ENCODE measurements at regions not wholly inside any gene's neighbourhood (a gene's known extent, or its start where the extent isn't known, plus 50 kb on each side); places are given as distances from the start of the nearest gene placed in this dataset.

DNA sequence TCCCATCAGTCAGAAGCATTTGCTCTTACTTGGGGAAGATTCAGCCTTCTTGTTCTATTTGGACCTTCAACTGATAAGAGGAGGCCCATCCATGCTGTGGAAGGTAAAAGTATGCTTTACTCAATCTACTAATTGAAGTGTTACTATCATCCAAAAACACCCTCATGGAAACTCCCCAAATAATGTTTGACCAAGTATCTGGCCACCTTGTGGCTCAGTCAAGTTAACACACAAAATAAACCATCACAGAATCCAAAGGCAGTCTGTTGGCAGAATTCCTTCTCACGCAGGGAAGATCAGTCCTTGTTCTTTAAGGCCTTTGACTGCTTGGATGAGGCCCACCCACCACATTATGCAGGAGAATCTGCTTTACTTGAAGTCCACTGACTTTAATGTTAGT is 531.2 kb upstream of the SMIM21 start:
- Histone ChIP-seq H3K36me3 (no peaks in the 10 kb centered on the region), H3K27me3 (no peaks in the 10 kb centered on the region), H3K27ac (replicated peaks in 1 of 4) (no peak overlapping the region), H3K9me3 (no peaks in the 10 kb centered on the region), H3K4me1 (no peaks in the 10 kb centered on the region), H3K4me3 (no peak overlapping the region)
- no peak for DNase-seq (ENCODE audit: extremely low spot score)
- no peak for TF ChIP-seq EP300 (IDR thresholded peaks at IDR 0.05)
- no peak for TF ChIP-seq POLR2A (IDR thresholded peaks at IDR 0.05; ENCODE audit: low read depth)
- TF ChIP-seq POLR2AphosphoS5 (IDR thresholded peaks at IDR 0.05): no peak
- TF ChIP-seq, protein P1, sequence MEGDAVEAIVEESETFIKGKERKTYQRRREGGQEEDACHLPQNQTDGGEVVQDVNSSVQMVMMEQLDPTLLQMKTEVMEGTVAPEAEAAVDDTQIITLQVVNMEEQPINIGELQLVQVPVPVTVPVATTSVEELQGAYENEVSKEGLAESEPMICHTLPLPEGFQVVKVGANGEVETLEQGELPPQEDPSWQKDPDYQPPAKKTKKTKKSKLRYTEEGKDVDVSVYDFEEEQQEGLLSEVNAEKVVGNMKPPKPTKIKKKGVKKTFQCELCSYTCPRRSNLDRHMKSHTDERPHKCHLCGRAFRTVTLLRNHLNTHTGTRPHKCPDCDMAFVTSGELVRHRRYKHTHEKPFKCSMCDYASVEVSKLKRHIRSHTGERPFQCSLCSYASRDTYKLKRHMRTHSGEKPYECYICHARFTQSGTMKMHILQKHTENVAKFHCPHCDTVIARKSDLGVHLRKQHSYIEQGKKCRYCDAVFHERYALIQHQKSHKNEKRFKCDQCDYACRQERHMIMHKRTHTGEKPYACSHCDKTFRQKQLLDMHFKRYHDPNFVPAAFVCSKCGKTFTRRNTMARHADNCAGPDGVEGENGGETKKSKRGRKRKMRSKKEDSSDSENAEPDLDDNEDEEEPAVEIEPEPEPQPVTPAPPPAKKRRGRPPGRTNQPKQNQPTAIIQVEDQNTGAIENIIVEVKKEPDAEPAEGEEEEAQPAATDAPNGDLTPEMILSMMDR (IDR thresholded peaks at IDR 0.05): no peak
- intact Hi-C loops (cut with DNase I): no loop called here
- 100% methylated on average over 1 of the region's 1 CpG for WGBS

DNA sequence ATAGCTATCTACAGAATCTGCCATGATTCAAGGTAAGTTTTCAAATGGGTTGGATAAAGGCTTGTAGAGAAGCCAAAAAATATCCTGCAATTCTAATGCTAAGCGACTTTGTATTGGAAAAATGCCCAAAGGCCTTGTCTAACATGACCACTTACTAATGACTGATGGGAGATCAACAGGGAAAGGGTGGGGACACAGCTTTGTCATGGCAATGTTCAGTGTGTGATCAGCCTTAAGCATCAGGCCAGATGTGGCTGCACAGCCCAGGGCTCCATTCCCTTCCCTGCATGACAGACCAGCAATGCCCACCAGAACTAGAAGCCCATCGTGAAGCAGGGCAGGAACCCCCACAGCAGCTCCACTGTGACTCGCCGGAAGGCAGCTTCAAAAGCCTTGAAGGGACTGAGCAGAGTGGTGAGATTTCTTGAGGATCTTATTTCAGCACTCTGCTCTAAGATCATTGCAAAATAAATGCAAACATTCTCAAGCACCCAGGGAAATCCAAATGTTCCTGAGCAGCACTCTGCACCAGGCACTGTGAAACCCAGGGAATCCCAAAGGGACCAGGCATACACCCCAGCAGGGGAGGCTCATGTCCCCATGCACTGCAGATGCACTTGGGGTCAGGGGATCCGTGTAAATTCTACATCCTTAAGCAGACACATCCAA is 517.9 kb upstream of the SMIM21 start:
- WGBS: 80% methylated on average over 5 of the region's 5 CpGs
- H3K4me3 ChIP-seq: no peak overlapping the region
- no peaks in the 10 kb centered on the region for H3K27me3 ChIP-seq
- no peak for DNase-seq (ENCODE audit: extremely low spot score)
- H3K36me3 ChIP-seq: no peaks in the 10 kb centered on the region
- no peak overlapping the region for H3K27ac ChIP-seq (replicated peaks in 1 of 4)
- TF ChIP-seq, protein P1 (IDR thresholded peaks at IDR 0.05): no peak
- TF ChIP-seq POLR2A (IDR thresholded peaks at IDR 0.05; ENCODE audit: low read depth): no peak
- TF ChIP-seq EP300 (IDR thresholded peaks at IDR 0.05): no peak
- TF ChIP-seq POLR2AphosphoS5 (IDR thresholded peaks at IDR 0.05): no peak
- intact Hi-C loops (cut with DNase I): no loop called here
- peaks cover 0 to 23% (median 15%) of the 10 kb centered on the region in 4 donors for H3K9me3 ChIP-seq
- H3K4me1 ChIP-seq: no peaks in the 10 kb centered on the region

DNA sequence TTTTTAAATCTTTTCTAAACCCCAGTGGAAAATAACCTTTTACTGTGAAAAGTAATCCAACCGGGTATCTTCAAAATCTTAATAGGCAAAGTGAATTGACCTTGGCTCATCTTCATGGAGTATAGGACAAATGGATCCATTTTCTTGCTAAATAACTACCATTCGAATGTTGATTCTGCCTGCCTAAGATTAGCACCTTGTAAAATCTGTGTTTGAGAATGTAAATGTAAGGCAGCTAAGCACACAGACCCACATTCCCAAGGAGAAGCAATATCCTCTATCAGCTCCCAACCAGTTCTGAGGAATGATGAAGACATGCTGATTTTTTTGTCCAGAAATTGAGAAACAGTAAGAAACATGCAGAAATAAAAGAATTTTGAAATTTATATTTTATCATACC is 509.8 kb upstream of the SMIM21 start:
- Histone ChIP-seq H3K27ac (replicated peaks in 1 of 4) (no peak overlapping the region), H3K9me3 (peaks cover 0 to 7% (median 2%) of the 10 kb centered on the region in 4 donors), H3K36me3 (no peaks in the 10 kb centered on the region), H3K4me3 (no peak overlapping the region), H3K27me3 (no peaks in the 10 kb centered on the region), H3K4me1 (no peaks in the 10 kb centered on the region)
- TF ChIP-seq, protein P1 (IDR thresholded peaks at IDR 0.05): no peak
- no peak for TF ChIP-seq POLR2AphosphoS5 (IDR thresholded peaks at IDR 0.05)
- intact Hi-C loops (cut with DNase I): no loop called here
- DNase-seq (ENCODE audit: extremely low spot score): no peak
- WGBS: 57% methylated on average over 2 of the region's 2 CpGs

DNA sequence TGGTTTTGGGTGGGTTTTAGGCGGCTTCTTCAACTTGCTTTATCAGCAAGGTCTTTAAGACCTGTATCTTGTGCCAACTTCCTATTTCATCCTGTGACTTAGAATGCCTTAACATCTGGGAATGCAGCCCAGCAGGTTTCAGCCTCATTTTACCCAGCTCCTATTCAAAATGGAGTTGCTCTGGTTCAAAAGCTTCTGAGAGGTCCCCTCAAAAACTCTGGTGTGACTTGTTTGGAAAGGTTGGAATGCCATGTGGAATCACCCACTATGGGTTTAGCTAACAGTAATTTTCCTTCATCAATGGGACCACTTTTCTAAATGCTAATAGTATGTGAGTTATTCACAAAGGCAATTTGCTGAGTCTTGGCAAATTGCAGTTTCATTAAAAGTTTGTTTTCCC is 509.4 kb upstream of the SMIM21 start:
- DNase-seq (ENCODE audit: extremely low spot score): no peak
- TF ChIP-seq EP300 (IDR thresholded peaks at IDR 0.05) (no peak), POLR2AphosphoS5 (IDR thresholded peaks at IDR 0.05) (no peak), POLR2A (IDR thresholded peaks at IDR 0.05; ENCODE audit: low read depth) (no peak)
- TF ChIP-seq, protein P1 (IDR thresholded peaks at IDR 0.05): no peak
- Histone ChIP-seq H3K27ac (replicated peaks in 1 of 4) (no peak overlapping the region), H3K4me3 (no peak overlapping the region), H3K36me3 (no peaks in the 10 kb centered on the region), H3K4me1 (no peaks in the 10 kb centered on the region), H3K9me3 (peaks cover 0 to 3% (median 1%) of the 10 kb centered on the region in 4 donors), H3K27me3 (no peaks in the 10 kb centered on the region)
- 90% methylated on average over 1 of the region's 1 CpG for WGBS
- intact Hi-C loops (cut with DNase I): no loop called here

DNA sequence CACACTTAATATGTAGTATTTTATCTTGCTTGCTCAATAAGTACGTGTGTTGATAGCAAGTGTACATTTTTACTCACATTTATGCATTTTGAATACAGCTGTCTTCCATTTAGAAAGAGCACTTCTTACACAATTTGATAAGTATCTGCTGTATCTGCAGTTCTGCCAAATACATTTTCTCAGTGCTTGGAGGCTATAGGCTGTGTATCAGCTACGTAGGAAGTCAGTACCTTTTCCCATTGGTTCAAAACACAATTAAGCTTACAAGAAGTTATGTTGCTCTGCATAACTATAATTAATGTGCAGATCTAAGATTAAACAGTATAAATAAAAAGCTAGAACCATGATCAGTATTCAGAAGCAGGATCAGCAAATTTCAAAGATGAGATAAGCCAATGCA is 503.6 kb upstream of the SMIM21 start:
- no peaks in the 10 kb centered on the region for H3K9me3 ChIP-seq
- no peak overlapping the region for H3K27ac ChIP-seq (replicated peaks in 1 of 4)
- DNase-seq (ENCODE audit: extremely low spot score): no peak
- H3K27me3 ChIP-seq: no peaks in the 10 kb centered on the region
- no peaks in the 10 kb centered on the region for H3K36me3 ChIP-seq
- peaks cover 0 to 3% (median 1%) of the 10 kb centered on the region in 4 donors for H3K4me1 ChIP-seq
- no peak overlapping the region for H3K4me3 ChIP-seq
- intact Hi-C loops (cut with DNase I): no loop called here
- 82% methylated on average over 2 of the region's 2 CpGs for WGBS
- TF ChIP-seq POLR2AphosphoS5 (IDR thresholded peaks at IDR 0.05) (no peak), EP300 (IDR thresholded peaks at IDR 0.05) (no peak), POLR2A (IDR thresholded peaks at IDR 0.05; ENCODE audit: low read depth) (no peak)
- TF ChIP-seq, protein P1 (IDR thresholded peaks at IDR 0.05): no peak
